CD14-positive monocyte (primary cell): ENCODE measurements at regions not wholly inside any gene's neighbourhood (a gene's known extent, or its start where the extent isn't known, plus 50 kb on each side); places are given as distances from the start of the nearest gene placed in this dataset.

Experiments
- DNase-seq, 3 donors: peaks; one replicate each; pipeline ENCODE4 v3.0.0-alpha.2; 2011 to 2022
- H2AFZ ChIP-seq: 2 replicates; pipeline ENCODE4 v1.6.0; 2012; ENCODE audit warnings: mild to moderate bottlenecking, low read depth, low read length, inconsistent platforms; ENCODE audit not compliant: insufficient read depth, poor library complexity, severe bottlenecking
- H3K27ac ChIP-seq, 2 donors: 1 replicate in 1 of 2; 2 replicates in 1 of 2; pipeline ENCODE4 v1.5.1; 2012 to 2013; ENCODE audit warnings: low read length in 2 of 2, control low read depth in 1 of 2, inconsistent platforms in 1 of 2, low read depth in 1 of 2, mild to moderate bottlenecking in 1 of 2
- H3K27me3 ChIP-seq, 2 donors: one replicate each; pipeline versions ENCODE4 v1.6.0 to v1.6.1; 2011 to 2013; ENCODE audit warnings: low read length in 2 of 2; ENCODE audit not compliant: control insufficient read depth in 2 of 2, insufficient read depth in 2 of 2
- H3K36me3 ChIP-seq, 2 donors: replicated peaks in 1 of 2; 1 replicate in 1 of 2; 2 replicates in 1 of 2; pipeline versions ENCODE4 v1.5.1 to v1.6.1; 2012 to 2013; ENCODE audit warnings: low read length in 2 of 2, control low read depth in 1 of 2, inconsistent platforms in 1 of 2, mild to moderate bottlenecking in 1 of 2; ENCODE audit not compliant: insufficient read depth in 2 of 2, control insufficient read depth in 1 of 2
- H3K4me1 ChIP-seq, 2 donors: 1 replicate in 1 of 2; 2 replicates in 1 of 2; pipeline versions ENCODE4 v1.5.1 to v1.6.1; 2012 to 2013; ENCODE audit warnings: low read length in 2 of 2, control low read depth in 1 of 2, inconsistent platforms in 1 of 2, mild to moderate bottlenecking in 1 of 2, moderate library complexity in 1 of 2; ENCODE audit not compliant: insufficient read depth in 2 of 2, control insufficient read depth in 1 of 2
- H3K4me2 ChIP-seq: replicated peaks from 2 replicates; pipeline ENCODE3; 2012; ENCODE audit warnings: low read length, moderate library complexity, mild to moderate bottlenecking; ENCODE audit not compliant: poor library complexity, severe bottlenecking; ENCODE audit errors: extremely low read depth
- H3K4me3 ChIP-seq, 3 experiments: fragments of 200-600 bp in 1 of 3; sonication (generic) in 1 of 3; replicated peaks in 1 of 3; 1 replicate in 2 of 3; 2 replicates in 1 of 3; pipeline ENCODE4 v1.5.1; 2011 to 2013; ENCODE audit warnings: low read length in 3 of 3, mild to moderate bottlenecking in 3 of 3, control low read depth in 2 of 3, low read depth in 2 of 3, inconsistent platforms in 1 of 3, moderate library complexity in 1 of 3
- H3K79me2 ChIP-seq: 2 replicates; pipeline ENCODE4 v1.6.0; 2012; ENCODE audit warnings: mild to moderate bottlenecking, control low read depth, inconsistent platforms, low read length, moderate library complexity; ENCODE audit not compliant: insufficient read depth
- H3K9ac ChIP-seq: 2 replicates; pipeline ENCODE4 v1.6.0; 2017; ENCODE audit warnings: low read length, mild to moderate bottlenecking; ENCODE audit not compliant: insufficient read depth, poor library complexity, severe bottlenecking
- H3K9me3 ChIP-seq, 2 donors: replicated peaks in 1 of 2; 1 replicate in 1 of 2; 2 replicates in 1 of 2; pipeline versions ENCODE4 v1.5.1 to v1.6.1; 2012 to 2013; ENCODE audit warnings: low read length in 2 of 2, control low read depth in 1 of 2; ENCODE audit not compliant: control insufficient read depth in 1 of 2, insufficient read depth in 1 of 2
- H4K20me1 ChIP-seq: 2 replicates; pipeline ENCODE4 v1.6.0; 2012; ENCODE audit warnings: mild to moderate bottlenecking, low read length, control low read depth, moderate library complexity; ENCODE audit not compliant: insufficient read depth
- H3K27ac Mint-ChIP-seq, 7 donors: one replicate each; pipeline ENCODE4 v1.8.0; 2020; ENCODE audit warnings: mild to moderate bottlenecking in 7 of 7, mixed read lengths in 7 of 7, moderate library complexity in 6 of 7, inconsistent platforms in 2 of 7
- H3K27me3 Mint-ChIP-seq, 3 donors: one replicate each; pipeline ENCODE4 v1.8.0; 2021 to 2022; ENCODE audit warnings: low read depth in 3 of 3, mild to moderate bottlenecking in 3 of 3, mixed read lengths in 3 of 3, moderate library complexity in 3 of 3, inconsistent platforms in 1 of 3
- H3K36me3 Mint-ChIP-seq, 2 donors: one replicate each; pipeline ENCODE4 v1.8.0; 2020; ENCODE audit warnings: mixed read lengths in 2 of 2, inconsistent platforms in 1 of 2, mild to moderate bottlenecking in 1 of 2
- H3K4me1 Mint-ChIP-seq: one replicate; pipeline ENCODE4 v1.8.0; 2020; ENCODE audit warnings: mild to moderate bottlenecking, mixed read lengths
- H3K4me3 Mint-ChIP-seq, 2 donors: one replicate each; pipeline ENCODE4 v1.8.0; 2020; ENCODE audit warnings: mild to moderate bottlenecking in 2 of 2, mixed read lengths in 2 of 2, moderate library complexity in 1 of 2
- H3K9me3 Mint-ChIP-seq, 7 donors: one replicate each; pipeline ENCODE4 v1.8.0; 2020 to 2022; ENCODE audit warnings: mixed read lengths in 7 of 7, mild to moderate bottlenecking in 6 of 7, moderate library complexity in 6 of 7, inconsistent platforms in 2 of 7
- CTCF ChIP-seq: fragments of 200-600 bp; IDR thresholded peaks from one replicate; pipeline ENCODE4 v1.8.0; 2022; ENCODE audit warnings: antibody characterized with exemption, mild to moderate bottlenecking
- WGBS: methylation state at CpG from one replicate; pipeline ENCODE4 v1.1.5; 2013; ENCODE audit warnings: missing lambda C conversion rate; ENCODE audit not compliant: insufficient coverage; 5-methylcytosine and 5-hydroxymethylcytosine counted together
- intact Hi-C, 2 donors: fragments of 100-400 bp; cut with micrococcal nuclease; formaldehyde crosslinking; loops; one replicate each; pipeline versions ENCODE4 v1.15.0 to v1.15.1; 2023

GRCh38 chr19:34578173-34578572, 96.6 kb downstream of the WTIP start:
- H4K20me1 ChIP-seq, result no peaks in the 10 kb centered on the region
- peaks cover 8 to 15% (median 12%) of the 10 kb centered on the region in 3 donors for H3K27me3 Mint-ChIP-seq
- no peak overlapping the region for H3K27ac ChIP-seq
- H3K4me3 Mint-ChIP-seq, result peak overlapping the region in 1 of 2 donors; percentile 40
- H3K9me3 Mint-ChIP-seq, result peaks cover 34 to 48% (median 40%) of the 10 kb centered on the region in 7 donors
- no peaks in the 10 kb centered on the region for H3K36me3 Mint-ChIP-seq
- WGBS, result 100% methylated on average over 1 of the region's 4 CpGs
- peaks cover 0 to 2% of the 10 kb centered on the region in 2 donors for H3K27me3 ChIP-seq
- no peaks in the 10 kb centered on the region for H3K36me3 ChIP-seq
- no peaks in the 10 kb centered on the region for H3K4me1 Mint-ChIP-seq
- no peak for DNase-seq
- no peaks in the 10 kb centered on the region for H3K79me2 ChIP-seq
- H3K4me3 ChIP-seq, result no peak overlapping the region
- H3K9me3 ChIP-seq, result peaks cover 29 to 51% of the 10 kb centered on the region in 2 donors
- no peak overlapping the region for H3K4me2 ChIP-seq
- H3K27ac Mint-ChIP-seq, result peak overlapping the region in 1 of 7 donors; percentile 45
- no peak overlapping the region for H2AFZ ChIP-seq
- TF ChIP-seq CTCF, result no peak
- H3K4me1 ChIP-seq, result no peaks in the 10 kb centered on the region
- H3K9ac ChIP-seq, result no peak overlapping the region
- intact Hi-C loops, result no loop called here

- H3K27me3 Mint-ChIP-seq, result peaks cover 8 to 15% (median 12%) of the 10 kb centered on the region in 3 donors
Observed at GRCh38 chr19:34577531-34578101, 96.1 kb downstream of the WTIP start.

More at GRCh38 chr19:34577531-34578101, 96.1 kb downstream of the WTIP start:
- 6% methylated on average over 42 of the region's 45 CpGs for WGBS
- intact Hi-C loops, result no loop called here
- no peaks in the 10 kb centered on the region for H3K36me3 ChIP-seq
- DNase-seq, result no peak
- H2AFZ ChIP-seq, result no peak overlapping the region
- no peak overlapping the region for H3K27ac ChIP-seq
- Mint-ChIP-seq H3K9me3 (peaks cover 39 to 53% (median 43%) of the 10 kb centered on the region in 7 donors), H3K4me1 (no peaks in the 10 kb centered on the region), H3K27ac (peak overlapping the region in 1 of 7 donors; percentile 45), H3K36me3 (no peaks in the 10 kb centered on the region), H3K4me3 (peak overlapping the region in 1 of 2 donors; percentile 40)
- no peak overlapping the region for H3K9ac ChIP-seq
- no peaks in the 10 kb centered on the region for H4K20me1 ChIP-seq
- H3K4me2 ChIP-seq, result no peak overlapping the region
- H3K4me1 ChIP-seq, result no peaks in the 10 kb centered on the region
- H3K9me3 ChIP-seq, result peaks cover 28 to 56% of the 10 kb centered on the region in 2 donors
- peaks cover 0 to 2% of the 10 kb centered on the region in 2 donors for H3K27me3 ChIP-seq
- H3K4me3 ChIP-seq, result no peak overlapping the region
- TF ChIP-seq CTCF, result no peak
- H3K79me2 ChIP-seq, result no peaks in the 10 kb centered on the region
